HG03558 (cell line): ENCODE measurements at regions not wholly inside any gene's neighbourhood (a gene's known extent, or its start where the extent isn't known, plus 50 kb on each side); places are given as distances from the start of the nearest gene placed in this dataset.
"Not testable (repeated sequence)": the region's sequence is repeated elsewhere in the genome, so short reads cannot be mapped to it uniquely, and the experiment has no call there.

ENCODE experiments used
- ATAC-seq: cut with Tn5 transposase; IDR thresholded peaks from one replicate; pipeline ENCODE4 v1.9.1; 2021; ENCODE audit warnings: moderate number of reproducible peaks; ENCODE audit not compliant: unreplicated experiment; ENCODE audit errors: extremely low read depth

DNA sequence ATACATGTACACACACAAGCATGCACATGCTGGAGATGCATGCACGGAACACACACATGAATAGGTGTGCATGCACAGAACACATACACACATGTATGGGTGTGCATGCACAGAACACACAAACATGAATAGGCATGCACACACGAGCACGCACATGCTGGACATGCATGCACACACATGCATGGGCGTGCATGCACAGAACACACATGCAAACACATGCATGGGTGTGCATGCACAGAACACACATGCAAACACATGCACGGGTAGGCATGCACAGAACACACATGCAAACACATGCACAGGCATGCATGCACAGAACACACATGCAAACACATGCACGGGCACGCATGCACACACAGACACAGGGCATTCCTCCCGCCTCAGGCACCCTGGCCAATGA, 382.3 kb downstream of the IRX2 start:
- ATAC-seq, result no peak

DNA sequence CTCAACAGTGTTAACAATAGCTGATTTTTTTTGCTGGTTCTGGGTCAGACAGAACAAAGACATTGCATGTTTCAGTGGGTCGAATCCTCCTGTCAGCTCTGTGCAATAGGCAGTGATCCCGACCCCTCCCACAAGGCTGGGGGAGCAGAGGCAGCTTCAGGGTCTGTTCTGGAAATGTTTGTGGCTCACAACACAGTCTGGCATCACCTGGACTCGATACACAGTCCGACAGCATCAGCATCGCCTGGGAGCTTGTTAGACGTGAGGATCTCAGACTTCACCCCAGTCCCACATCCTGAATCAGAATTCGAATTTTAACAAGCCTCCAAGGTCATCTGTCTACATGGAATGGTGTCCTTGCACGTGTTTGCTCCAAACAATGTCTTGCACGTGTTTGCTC, 384.7 kb downstream of the IRX2 start:
- no peak for ATAC-seq

DNA sequence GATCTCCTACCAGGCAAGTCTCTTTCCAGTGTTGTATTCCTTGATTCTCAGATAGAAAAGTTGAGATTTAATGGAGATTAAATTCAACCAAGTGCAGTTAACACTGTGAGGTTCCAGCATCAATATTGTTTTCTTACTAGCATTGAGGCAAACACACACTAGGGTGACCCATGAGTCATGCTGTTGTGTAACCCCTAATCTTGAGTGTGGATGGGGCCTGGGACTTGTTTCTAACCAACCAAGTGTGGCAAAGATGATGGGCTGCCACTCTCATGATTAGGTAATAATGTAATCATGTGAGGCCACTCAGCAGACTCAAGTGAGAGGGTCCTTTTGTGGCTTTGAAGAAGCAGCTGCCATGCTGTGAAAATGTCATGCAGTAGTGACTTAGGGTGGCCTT, 394.2 kb downstream of the IRX2 start:
- ATAC-seq, result no peak

DNA sequence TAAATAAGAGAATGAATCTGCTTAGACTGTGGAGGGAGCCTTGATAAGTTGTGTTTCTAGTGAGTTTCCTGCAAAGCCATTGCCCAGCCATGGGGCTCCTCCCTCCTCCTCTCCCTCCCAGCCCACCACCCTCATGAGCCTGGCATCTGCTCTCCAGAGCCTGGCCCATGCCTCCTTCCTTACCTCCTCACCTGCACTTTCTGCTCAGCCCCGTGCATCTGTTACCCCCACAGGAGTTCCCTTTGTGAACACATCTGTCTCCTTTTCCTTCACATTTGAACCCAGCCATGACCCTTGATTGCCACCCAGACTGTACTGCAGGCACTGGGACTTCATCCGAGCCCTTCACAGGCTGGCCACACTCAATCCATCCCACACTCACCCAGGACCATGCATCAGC, 395.6 kb downstream of the IRX2 start:
- ATAC-seq, result no peak

DNA sequence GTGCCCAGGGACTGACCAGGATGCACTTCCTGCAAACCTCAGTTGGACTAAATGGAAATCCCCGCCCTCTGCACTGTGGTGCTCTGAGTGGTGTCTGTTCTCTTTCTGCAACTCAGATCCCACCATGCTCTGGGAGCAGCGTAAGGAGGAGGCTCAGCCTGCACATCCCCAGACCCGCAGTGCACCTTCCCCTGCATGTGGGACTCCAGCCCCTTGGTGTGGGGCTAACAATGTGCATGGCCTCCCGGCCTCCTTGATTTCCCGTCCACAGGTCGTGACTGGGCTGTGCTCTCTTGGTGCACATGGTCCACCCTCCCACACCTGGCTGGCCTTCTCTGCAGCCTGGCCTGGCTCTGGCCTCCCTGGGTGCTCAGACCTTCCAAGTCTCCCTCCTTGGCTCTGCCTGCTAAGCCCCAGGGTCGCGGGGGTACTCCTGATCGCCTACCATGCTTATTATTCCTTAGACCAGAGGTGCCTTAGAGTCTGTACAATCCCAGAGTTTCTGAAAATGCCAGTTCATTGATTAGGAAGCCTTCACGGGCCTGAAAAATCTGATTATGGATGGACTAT, 397.5 kb downstream of the IRX2 start:
- ATAC-seq, result no peak

DNA sequence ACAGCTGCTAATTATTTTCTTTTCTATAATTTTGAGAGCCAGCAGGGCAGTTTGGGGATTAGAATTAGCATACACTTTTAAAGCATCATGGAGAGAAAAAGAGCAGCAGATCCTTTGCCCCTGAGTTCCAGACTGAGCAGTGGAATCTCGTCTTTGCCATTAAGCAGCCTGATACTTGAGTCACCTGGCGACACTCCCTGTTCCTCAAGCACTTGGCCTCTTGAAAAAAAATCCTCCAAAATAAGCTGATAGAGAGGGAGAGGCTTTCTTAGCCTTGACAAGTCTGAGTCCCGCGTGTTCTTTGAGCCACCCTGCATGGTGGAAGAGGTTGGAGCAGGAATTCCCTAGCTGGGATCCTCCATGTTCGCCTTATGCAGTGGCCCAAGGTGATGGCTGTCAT, 398.3 kb downstream of the IRX2 start:
- ATAC-seq, result no peak

DNA sequence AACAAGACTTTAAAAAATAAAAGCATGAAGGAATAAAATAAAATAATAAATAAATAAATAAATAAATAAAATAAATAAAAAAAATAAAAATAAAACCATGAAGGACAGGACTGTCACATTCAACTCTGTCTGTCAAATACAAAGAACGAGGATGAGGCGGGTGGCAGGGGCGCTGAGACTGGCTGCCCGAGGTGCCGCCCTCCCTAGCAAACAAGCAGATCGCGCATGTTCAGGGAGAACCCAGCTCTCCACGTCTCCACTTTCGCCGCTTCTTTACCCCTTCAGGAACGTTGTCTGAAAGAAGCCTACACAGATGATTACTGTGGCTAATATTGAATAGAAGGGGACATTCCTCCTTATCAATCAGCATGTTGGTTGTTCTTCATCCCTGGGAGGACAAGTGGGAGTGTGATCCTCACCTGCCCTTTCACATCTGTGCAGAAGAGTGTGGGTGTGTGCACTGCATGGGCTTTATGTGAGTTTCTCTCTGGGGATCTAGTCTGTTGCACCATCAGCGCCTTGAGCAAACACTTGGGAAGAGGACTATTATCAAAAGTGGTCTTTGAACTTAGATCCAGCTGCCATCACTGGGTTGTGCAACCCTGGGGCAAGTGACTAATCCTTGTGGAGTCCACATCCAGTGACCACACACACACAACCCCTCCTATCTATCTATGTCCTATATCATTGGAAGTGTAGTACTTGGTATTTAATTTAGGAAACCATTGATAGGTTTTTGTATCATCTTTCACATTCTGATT, 399.2 kb downstream of the IRX2 start:
- ATAC-seq, result no peak

DNA sequence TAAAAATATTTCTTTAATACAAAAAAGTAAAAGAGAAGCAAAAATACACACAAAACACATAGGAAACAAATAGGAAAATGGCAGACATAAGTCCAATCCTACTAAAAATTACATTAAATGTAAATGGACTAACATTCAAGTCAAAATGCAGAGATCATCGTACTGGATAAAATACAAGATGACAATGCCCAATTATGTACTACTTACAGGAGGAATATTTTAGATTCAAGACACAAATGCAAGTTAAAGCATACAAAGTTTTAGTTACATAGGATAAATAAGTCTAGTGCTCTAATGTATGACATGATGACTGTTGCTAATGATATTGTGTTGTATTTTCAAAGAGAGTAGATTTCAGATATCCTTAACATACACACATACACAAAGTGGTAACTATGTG, 401.7 kb downstream of the IRX2 start:
- ATAC-seq, result not testable (repeated sequence)

DNA sequence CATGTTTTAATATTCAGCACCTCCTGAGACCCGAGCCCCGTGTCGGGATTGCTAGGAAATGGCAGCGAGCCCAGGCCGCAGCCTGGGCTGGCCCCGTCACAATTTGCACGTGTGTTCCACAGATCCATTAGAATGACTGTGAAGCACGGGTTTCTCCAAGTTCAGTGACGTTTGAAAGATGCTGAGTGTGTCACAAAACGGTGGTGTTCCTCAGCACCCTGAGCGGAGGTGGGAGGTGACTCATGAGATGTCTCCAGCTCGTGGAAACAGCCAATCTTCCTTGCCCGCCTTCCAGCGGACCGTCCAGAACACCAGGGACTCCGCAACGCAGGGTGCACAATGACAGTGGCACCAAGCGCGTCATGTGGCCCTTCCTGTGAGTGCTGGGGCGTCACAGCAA, 412.8 kb downstream of the IRX2 start:
- ATAC-seq, result no peak

DNA sequence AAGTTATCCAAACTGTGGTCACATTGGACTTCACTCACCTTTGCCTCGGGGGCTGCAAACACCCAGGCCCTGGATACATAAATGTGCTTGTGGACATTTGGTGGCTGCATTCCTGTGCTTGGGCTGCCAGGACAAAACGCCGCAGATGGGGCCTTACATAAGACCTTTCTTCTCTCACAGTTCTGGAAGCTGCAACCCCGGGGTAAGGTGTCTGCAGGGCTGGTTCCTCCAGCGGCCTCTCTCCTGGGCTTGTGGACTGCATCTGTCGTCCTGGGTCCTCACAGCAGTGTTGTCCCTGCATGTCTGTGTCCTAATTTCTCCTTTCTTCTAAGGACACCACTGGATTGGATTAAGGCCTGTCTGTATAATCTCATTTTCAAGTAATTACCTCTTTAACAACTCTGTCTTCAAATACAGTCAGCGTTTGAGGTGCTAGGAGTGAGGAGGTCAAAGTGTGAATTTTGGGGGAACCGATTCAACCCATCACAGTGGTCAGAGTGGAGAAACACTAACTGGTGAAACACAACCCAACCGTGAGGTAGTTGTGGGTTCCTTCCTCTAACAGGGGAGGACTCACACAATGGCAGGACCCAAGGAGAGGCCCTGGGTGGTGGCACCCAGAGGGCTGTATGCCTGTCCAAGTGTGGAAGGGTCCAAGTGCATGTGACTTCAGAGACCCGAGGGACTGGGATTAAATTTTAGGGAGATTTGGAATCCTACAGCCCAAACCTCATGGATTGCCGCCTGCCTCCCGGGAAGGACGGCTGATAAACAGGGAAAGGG, 415.6 kb downstream of the IRX2 start:
- no peak for ATAC-seq

DNA sequence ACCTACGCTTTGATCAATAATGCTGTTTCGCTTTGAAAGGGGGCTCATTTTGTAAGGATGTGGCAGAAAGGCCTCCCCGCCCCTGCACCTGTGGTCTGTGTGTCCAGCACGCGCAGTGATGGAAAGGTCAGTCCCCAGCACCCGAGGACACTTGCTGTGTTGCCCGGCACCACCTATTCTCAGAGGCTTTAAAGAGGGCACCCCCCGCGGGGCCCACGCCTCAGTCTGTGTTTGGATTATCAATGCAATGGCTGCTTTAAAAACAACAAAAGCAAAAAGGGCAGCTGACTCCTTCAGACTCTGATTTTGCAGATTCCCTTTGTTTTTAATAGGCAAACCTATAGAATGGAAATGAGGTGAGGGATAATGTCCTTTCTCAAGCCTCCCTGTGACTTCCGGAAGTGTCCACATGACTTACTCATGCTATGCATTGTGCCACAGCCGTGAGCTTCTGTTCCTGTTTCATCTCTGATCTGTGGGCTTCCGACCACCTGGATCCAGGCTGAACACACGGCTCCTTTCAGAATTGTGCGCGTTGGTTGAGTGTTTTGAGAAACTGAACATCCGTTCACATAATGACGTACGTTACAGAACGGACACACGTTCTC, 416.2 kb downstream of the IRX2 start:
- ATAC-seq, result no peak

DNA sequence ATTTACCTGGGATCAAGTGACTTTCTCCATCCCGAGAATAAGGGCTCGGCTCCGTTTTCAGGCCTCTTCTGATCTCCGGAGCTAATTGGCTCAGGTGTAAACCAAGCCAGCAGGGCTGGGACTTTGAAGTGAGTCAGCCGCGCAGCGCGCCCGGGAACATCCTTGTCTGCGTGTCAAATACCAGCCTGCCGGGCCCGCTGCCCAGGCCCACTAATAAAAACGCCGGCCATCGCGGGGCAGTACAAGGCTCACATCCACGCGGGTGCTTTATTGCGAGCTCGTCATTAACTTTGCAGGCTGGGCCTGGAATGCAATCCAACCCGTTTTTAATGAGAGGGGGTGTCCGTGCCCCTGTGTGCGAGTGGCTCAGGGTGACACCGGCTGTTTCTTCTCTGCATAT, 416.8 kb downstream of the IRX2 start:
- ATAC-seq, result no peak

DNA sequence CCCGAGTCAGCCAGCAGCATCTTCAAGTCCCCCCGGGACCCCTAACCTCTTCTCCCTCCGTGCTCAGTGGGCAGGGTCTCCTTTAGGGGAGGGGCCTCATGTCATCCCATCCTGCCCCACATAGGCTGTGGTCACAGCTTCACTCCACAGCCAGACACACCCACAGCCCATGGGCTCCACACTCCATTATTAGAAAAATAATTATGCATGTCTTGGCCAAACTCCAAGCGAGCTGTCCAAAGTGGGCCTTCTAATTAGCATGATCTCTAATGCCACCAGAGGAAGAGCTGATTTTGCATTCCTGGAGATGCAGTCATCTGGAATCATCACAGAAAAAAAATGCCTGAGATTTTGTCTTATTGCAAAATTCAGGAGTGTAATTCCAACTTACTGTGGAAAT, 418.2 kb downstream of the IRX2 start:
- no peak for ATAC-seq

DNA sequence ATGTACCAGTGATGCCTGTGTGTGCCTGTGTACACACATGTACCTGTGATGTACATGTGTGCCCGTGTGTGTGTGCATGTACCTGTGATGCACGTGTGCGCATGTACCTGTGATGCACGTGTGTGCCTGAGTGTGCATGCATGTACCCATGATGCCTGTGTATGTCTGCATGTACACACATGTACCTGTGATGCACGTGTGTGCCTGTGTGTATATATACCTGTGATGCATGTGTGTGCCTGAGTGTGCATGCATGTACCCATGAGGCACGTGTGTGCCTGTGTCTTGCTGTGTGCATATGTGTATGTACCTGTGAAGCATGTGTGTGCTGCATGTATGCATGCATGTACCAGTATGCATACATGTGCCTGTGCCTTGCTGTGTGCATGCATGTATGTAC, 419.0 kb downstream of the IRX2 start:
- ATAC-seq, result no peak

DNA sequence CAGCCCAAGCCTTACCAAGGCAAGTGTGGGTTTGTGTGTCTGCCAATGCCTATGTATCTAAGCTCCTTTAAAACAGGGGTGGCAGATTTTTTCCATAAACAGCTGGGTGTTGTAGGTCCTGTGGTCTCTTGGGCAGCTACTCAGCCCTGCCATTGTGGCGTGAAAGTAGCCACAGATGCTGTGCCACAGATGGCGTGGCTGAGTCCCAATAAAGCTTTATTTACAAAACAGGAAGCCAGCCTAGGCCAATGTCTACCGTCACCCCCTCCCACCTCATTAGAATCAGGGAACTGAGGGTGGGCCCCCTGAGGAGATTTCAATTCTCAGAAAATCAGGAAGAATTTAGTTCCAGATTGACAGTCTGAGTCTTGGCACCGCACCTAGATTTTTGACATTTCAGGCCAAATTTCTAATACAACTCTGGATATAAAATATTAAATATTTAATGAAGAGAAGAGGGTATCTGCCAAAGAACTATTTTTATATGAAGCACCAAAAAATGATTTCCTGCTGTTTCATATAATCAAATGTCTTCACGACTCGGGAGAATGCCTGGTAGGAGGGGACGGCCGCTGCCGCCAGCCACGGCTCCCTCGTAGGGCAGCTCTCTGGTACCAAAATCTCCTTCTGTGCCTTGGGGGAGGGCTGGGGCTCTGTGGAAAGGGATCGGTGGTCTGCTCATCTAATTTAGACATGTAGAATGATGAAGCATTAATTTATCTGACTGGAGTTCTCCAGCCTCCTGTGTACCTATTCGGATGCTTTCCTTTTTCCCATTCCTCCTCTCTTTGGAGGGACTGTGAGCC, 420.9 kb downstream of the IRX2 start:
- no peak for ATAC-seq

DNA sequence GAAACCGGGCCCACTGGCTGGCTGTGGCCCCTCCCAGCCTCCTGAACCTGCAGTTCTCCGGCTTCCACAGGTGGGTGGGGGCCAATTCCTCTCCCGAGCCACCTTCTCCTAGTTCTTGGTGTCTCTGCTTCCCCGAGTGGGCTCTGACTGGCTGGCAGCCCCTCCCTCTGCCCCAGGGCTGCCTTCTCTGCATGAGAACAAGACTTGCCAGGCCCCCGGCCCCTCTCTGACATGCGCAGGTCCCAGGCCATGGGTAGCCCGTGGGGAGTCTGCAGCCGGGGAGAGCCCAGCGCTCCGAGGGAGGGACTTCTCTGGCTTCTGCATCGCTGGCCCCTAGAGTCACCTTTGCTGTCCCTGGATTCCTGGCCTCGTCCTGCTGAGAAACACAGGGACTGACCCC, 421.7 kb downstream of the IRX2 start:
- ATAC-seq, result no peak

DNA sequence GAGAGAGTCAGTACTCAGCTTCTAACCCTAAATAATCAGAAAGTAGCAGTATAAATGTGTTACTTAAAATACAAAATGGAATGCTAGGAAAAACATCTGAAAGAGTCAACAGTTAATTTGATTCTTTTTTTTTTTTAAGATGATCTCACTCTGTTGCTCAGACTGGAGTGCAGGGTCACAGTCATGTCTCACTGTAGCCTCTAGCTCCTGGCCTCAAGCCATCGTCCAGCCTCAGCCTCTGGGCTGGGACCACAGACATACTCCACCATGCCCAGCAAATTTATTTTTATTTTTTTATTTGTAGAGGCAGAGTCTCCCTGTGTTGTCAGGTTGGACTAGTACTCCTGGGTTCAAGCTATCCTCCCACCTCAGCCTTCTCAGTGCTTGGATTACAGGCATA, 424.9 kb downstream of the IRX2 start:
- no peak for ATAC-seq

DNA sequence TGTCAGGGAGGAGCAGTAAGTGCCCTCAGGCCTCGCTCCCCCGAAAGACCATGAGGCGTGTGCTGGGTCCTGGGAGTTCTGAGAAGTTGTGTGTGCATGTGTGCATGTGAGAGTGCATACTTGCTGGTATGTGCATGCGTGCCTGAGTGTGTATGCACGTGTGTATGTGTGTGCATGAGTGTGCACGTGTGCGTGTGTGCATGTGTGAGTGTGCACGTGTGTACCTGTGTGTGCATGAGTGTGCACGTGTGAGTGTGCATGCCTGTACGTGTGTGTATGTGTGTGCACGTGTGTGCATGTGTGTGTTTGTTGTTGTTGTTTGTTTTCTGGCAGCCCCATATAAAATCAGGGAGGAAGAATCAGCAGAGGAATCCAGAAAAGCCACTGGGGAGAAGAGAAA, 426.7 kb downstream of the IRX2 start:
- no peak for ATAC-seq

DNA sequence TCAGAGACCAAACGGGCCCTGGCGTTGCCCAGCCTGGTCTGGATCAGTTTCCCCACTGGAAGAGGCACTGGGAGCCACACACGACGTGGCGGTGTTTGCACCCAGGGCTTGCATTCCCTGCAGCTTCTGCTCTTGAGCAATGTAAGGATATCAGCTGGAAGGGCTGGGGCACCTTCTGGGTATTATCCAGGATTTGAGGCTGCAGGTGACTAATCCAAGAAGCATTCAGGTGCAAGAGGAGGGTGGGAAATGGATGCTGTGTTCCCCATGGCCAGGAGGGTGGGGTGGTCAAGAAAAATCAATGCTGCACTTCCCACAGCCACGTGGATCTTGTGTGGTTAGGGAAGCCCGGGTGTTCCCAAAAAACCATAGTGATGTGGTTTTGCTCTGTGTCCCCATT, 430.9 kb downstream of the IRX2 start:
- ATAC-seq, result no peak

DNA sequence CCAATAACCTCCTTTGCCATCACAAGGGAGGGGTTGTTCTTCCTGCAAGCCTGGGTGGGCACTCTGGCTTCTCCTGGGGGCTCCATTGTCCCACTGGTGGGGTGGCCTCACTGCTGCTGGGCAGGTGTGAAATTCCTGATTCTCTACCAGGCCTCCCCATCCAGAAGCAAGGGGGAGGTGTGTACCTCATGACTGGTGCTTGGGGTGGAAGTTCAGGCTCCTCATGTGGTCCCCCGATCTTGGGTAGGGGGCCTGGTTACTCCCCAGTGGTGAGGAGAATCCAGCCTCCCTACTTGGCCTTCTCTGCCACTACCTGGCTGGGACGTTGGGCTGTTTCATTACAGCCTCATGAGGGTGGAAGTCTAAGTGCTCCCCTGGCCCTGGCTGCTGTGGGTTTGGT, 433.9 kb downstream of the IRX2 start:
- no peak for ATAC-seq
